Esophagus squamous epithelium (tissue), 4 donors: ENCODE measurements at regions not wholly inside any gene's neighbourhood (a gene's known extent, or its start where the extent isn't known, plus 50 kb on each side); places are given as distances from the start of the nearest gene placed in this dataset.

Source experiments
- POLR2A ChIP-seq, 4 donors: fragments of 450-650 bp; IDR thresholded peaks; one replicate each; pipeline ENCODE4 v1.6.1; 2017; ENCODE audit warnings: antibody characterized with exemption in 4 of 4, mild to moderate bottlenecking in 4 of 4, moderate library complexity in 3 of 4
- TF ChIP-seq, protein P1 (sequence below), 6 experiments: fragments of 450-650 bp in 4 of 6; fragments of 200-600 bp in 2 of 6; sonication (generic) in 2 of 6; IDR thresholded peaks; one replicate each; pipeline ENCODE4 v1.5.1; 2016 to 2019; ENCODE audit warnings: antibody characterized with exemption in 6 of 6, mild to moderate bottlenecking in 4 of 6, moderate library complexity in 4 of 6

GRCh38 chr1:60703155-60703554, 379.2 kb upstream of the NFIA start:
- TF ChIP-seq, protein P1, sequence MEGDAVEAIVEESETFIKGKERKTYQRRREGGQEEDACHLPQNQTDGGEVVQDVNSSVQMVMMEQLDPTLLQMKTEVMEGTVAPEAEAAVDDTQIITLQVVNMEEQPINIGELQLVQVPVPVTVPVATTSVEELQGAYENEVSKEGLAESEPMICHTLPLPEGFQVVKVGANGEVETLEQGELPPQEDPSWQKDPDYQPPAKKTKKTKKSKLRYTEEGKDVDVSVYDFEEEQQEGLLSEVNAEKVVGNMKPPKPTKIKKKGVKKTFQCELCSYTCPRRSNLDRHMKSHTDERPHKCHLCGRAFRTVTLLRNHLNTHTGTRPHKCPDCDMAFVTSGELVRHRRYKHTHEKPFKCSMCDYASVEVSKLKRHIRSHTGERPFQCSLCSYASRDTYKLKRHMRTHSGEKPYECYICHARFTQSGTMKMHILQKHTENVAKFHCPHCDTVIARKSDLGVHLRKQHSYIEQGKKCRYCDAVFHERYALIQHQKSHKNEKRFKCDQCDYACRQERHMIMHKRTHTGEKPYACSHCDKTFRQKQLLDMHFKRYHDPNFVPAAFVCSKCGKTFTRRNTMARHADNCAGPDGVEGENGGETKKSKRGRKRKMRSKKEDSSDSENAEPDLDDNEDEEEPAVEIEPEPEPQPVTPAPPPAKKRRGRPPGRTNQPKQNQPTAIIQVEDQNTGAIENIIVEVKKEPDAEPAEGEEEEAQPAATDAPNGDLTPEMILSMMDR (IDR thresholded peaks at IDR 0.05), result no peak
- no peak for TF ChIP-seq POLR2A (IDR thresholded peaks at IDR 0.05)
